ENCODE measurements at regions not wholly inside any gene's neighbourhood (a gene's known extent, or its start where the extent isn't known, plus 50 kb on each side); places are given as distances from the start of the nearest gene placed in this dataset.

- Histone ChIP-seq H2AFZ (ENCODE audit: low read length) (no peak overlapping the region), H3K4me1 (ENCODE audit: insufficient read depth, low read length) (no peaks in the 10 kb centered on the region), H3K27ac (ENCODE audit: extremely low read length, insufficient read depth, low read length) (no peak overlapping the region), H3K79me2 (ENCODE audit: insufficient read depth, low read length) (no peaks in the 10 kb centered on the region), H3K27me3 (ENCODE audit: control insufficient read depth in 1 of 2, insufficient read depth in 2 of 2, low read length in 2 of 2) (no peaks in the 10 kb centered on the region; a peak in 1 of 5 replicates), H4K20me1 (ENCODE audit: insufficient read depth, low read length) (no peaks in the 10 kb centered on the region), H3K9ac (ENCODE audit: insufficient read depth, low read depth, low read length) (no peak overlapping the region), H3K4me2 (ENCODE audit: low read depth, low read length) (no peak overlapping the region), H3K9me3 (ENCODE audit: low read length) (no peaks in the 10 kb centered on the region), H3K4me3 (replicated peaks in 1 of 3; ENCODE audit: insufficient read depth in 1 of 3, low read depth in 2 of 3, low read length in 3 of 3) (no peak overlapping the region), H3K36me3 (replicated peaks in 1 of 2; ENCODE audit: control insufficient read depth in 1 of 2, insufficient read depth in 2 of 2, low read length in 2 of 2) (no peaks in the 10 kb centered on the region)
- BruUV-seq (replicated peaks), result no TSS peak
- ChIA-PET POLR2A (no interaction called here), CTCF (ENCODE audit: low intra/inter-chr PET ratio, low total read pairs) (no interaction called here)
- ATAC-seq, result no peak
- WGBS (ENCODE audit: low lambda C conversion rate), result 24% methylated on average over 5 of the region's 5 CpGs
- intact Hi-C loops (cut with micrococcal nuclease; ENCODE audit: unreplicated experiment), result no loop called here
- TF ChIP-seq CEBPB (IDR thresholded peaks at IDR 0.05; ENCODE audit: borderline replicate concordance, low read depth, low read length) (peak; percentile 45; the same call in 1 of the 2 replicates), ZNF720 (CRISPR knock-in tag; IDR thresholded peaks at IDR 0.05) (no peak), MTERF4 (CRISPR knock-in tag; IDR thresholded peaks at IDR 0.05) (no peak), NCOR1 (IDR thresholded peaks at IDR 0.05; ENCODE audit: borderline replicate concordance, low read length) (no peak), MAFK (conservative IDR thresholded peaks at IDR 0.05 in 1 of 2, IDR thresholded peaks at IDR 0.05 in 1 of 2; ENCODE audit: low read length in 2 of 2) (no peak), ZNF670 (CRISPR knock-in tag; IDR thresholded peaks at IDR 0.05; ENCODE audit: borderline replicate concordance) (no peak)
- no peak for FAIRE-seq
- no peak for DNase-seq (ENCODE audit: low spot score)
- in situ Hi-C loops (cut with HindIII; ENCODE audit: extremely low pct_ligation_motif_present, low pct_unique_long_range_greater_than_20kb), result no loop called here
Observed at GRCh38 chr15:56794553-56795329, 61.4 kb upstream of the ZNF280D start.

DNA sequence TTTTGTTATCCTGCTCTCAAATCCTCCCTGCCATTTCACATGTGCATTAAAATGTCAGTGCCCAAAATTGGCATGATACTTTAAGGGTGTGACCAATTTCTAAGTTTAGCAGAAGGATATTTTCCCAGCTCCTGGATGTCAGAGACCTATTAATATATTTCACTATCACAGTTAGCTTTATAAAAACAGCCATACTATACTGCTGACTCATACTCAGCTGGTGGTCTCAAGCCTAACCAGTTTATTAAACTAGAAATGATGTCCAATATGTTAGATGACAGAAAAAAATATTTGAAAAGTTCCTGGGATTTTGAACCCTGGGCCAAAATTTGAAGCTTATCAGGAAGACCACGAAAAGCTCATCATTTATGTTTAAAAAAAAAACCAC, 60.9 kb upstream of the ZNF280D start:
- H3K9ac ChIP-seq (ENCODE audit: insufficient read depth, low read depth, low read length), result no peak overlapping the region
- no peak for ATAC-seq
- no peaks in the 10 kb centered on the region for H3K9me3 ChIP-seq (ENCODE audit: low read length)
- no peaks in the 10 kb centered on the region for H3K79me2 ChIP-seq (ENCODE audit: insufficient read depth, low read length)
- no peak for FAIRE-seq
- TF ChIP-seq NFYC (CRISPR knock-in tag; IDR thresholded peaks at IDR 0.05), result no peak
- TF ChIP-seq MXI1 (IDR thresholded peaks at IDR 0.05; ENCODE audit: borderline replicate concordance, low read depth, low read length), result no peak
- TF ChIP-seq ZNF260 (CRISPR knock-in tag; IDR thresholded peaks at IDR 0.05; ENCODE audit: borderline replicate concordance, low read depth), result no peak
- TF ChIP-seq TP53 (CRISPR knock-in tag; conservative IDR thresholded peaks at IDR 0.05), result no peak
- H3K36me3 ChIP-seq (replicated peaks in 1 of 2; ENCODE audit: control insufficient read depth in 1 of 2, insufficient read depth in 2 of 2, low read length in 2 of 2), result no peaks in the 10 kb centered on the region
- H3K4me2 ChIP-seq (ENCODE audit: low read depth, low read length), result no peak overlapping the region
- no peak overlapping the region for H3K27ac ChIP-seq (ENCODE audit: extremely low read length, insufficient read depth, low read length)
- no peak overlapping the region for H2AFZ ChIP-seq (ENCODE audit: low read length)
- ChIA-PET POLR2A (no interaction called here), CTCF (ENCODE audit: low intra/inter-chr PET ratio, low total read pairs) (no interaction called here)
- no peaks in the 10 kb centered on the region for H4K20me1 ChIP-seq (ENCODE audit: insufficient read depth, low read length)
- no TSS peak for BruUV-seq (replicated peaks)
- no peaks in the 10 kb centered on the region for H3K4me1 ChIP-seq (ENCODE audit: insufficient read depth, low read length)
- intact Hi-C loops (cut with micrococcal nuclease; ENCODE audit: unreplicated experiment), result no loop called here
- 4% methylated on average over 1 of the region's 1 CpG for WGBS (ENCODE audit: low lambda C conversion rate)
- in situ Hi-C loops (cut with HindIII; ENCODE audit: extremely low pct_ligation_motif_present, low pct_unique_long_range_greater_than_20kb), result no loop called here
- no peak for DNase-seq (ENCODE audit: low spot score)
- no peaks in the 10 kb centered on the region; a peak in 1 of 5 replicates for H3K27me3 ChIP-seq (ENCODE audit: control insufficient read depth in 1 of 2, insufficient read depth in 2 of 2, low read length in 2 of 2)
- no peak overlapping the region for H3K4me3 ChIP-seq (replicated peaks in 1 of 3; ENCODE audit: insufficient read depth in 1 of 3, low read depth in 2 of 3, low read length in 3 of 3)
